ENCODE measurements at regions not wholly inside any gene's neighbourhood (a gene's known extent, or its start where the extent isn't known, plus 50 kb on each side); places are given as distances from the start of the nearest gene placed in this dataset.
A peak's percentile ranks its signal among the peaks of the same experiment; 100 is the strongest.

DNA sequence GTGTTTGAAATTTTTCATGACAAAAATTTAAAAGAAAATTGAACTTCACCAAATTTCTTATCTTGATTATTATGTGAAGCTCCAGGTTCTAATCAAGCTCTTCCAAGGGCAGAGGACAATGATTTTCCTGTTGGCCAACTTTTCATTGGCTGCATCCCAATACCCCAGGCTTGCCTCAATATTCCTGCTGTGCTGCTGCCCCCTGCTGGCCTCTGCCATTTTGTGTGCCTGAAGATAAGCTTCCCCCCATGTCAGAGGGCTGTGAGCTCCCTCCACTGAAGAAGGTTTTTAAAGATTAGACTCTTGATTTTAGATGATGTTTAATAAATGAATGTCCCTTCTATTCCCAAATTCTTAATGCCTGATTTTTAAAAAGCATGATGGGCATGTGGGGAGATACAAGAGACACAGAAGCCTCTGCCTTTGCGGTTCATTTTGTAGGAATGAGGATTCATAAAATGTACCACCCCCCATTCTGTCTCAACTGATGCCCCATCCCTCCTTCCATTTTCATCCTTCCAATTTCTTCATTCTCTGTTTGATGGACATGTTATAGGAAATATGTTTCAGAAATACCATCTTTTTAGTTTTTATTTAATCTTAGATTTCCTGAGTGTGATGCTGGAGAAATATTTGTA is 76.7 kb upstream of the RGS6 start:
- TF ChIP-seq, protein P1, sequence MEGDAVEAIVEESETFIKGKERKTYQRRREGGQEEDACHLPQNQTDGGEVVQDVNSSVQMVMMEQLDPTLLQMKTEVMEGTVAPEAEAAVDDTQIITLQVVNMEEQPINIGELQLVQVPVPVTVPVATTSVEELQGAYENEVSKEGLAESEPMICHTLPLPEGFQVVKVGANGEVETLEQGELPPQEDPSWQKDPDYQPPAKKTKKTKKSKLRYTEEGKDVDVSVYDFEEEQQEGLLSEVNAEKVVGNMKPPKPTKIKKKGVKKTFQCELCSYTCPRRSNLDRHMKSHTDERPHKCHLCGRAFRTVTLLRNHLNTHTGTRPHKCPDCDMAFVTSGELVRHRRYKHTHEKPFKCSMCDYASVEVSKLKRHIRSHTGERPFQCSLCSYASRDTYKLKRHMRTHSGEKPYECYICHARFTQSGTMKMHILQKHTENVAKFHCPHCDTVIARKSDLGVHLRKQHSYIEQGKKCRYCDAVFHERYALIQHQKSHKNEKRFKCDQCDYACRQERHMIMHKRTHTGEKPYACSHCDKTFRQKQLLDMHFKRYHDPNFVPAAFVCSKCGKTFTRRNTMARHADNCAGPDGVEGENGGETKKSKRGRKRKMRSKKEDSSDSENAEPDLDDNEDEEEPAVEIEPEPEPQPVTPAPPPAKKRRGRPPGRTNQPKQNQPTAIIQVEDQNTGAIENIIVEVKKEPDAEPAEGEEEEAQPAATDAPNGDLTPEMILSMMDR (IDR thresholded peaks at IDR 0.05), result no peak
- no peak for TF ChIP-seq POLR2A (IDR thresholded peaks at IDR 0.05)
- peak; percentile 26 to 89 for DNase-seq (ENCODE audit: low spot score in 2 of 2)

DNA sequence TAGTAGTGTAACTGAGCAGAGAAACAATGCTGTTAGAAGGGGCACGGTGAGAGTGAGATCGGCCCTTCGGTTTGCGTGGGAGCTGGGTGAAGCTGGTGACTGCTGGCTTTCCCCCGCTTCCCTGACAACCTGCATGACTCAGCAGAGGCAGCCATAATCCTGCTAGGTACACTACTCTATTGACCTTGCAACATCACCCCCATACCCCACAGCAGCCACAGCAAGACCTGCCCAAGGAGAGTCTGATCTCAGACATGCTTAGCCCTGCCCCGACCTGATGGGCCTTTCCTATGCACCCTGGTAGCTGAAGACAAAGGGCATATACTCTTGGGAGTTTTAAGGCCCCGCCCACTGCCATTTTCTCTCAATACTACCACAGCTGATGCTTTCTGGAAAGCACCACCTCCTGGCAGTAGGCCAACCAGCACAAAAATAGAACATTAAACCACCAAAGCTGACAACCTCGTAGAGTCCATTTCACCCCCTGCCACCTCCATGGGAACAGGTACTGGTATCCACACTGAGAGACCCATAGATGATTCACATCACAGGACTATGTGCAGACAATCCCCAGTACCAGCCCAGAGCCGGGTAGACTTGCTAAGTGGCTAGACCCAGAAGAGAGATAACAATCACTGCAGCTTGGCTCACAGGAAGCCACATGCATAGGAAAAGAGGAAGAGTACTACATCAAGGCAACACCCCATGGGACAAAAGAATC is 75.9 kb upstream of the RGS6 start:
- intact Hi-C loops (cut with DNase I; ENCODE audit: low total_unique reads), result no loop called here
- 71 to 76% methylated on average over 9 of the region's 9 CpGs for WGBS, 2 donors
- no peak overlapping the region for H3K4me3 ChIP-seq (ENCODE audit: low read depth, poor library complexity, severe bottlenecking)
- no peak for DNase-seq (ENCODE audit: low spot score in 2 of 2)
- TF ChIP-seq, protein P1 (IDR thresholded peaks at IDR 0.05), result no peak
- no peak for TF ChIP-seq POLR2A (IDR thresholded peaks at IDR 0.05)

More for the DNA sequence above, 76.7 kb upstream of the RGS6 start:
- H3K4me3 ChIP-seq (ENCODE audit: low read depth, poor library complexity, severe bottlenecking), result no peak overlapping the region
- 96 to 98% methylated on average over 1 of the region's 1 CpG for WGBS, 2 donors
- intact Hi-C loops (cut with DNase I; ENCODE audit: low total_unique reads), result no loop called here

GRCh38 chr14:71863049-71863448 is 69.2 kb upstream of the RGS6 start:
- 74 to 75% methylated on average over 3 of the region's 3 CpGs for WGBS, 2 donors
- no peak for TF ChIP-seq POLR2A (IDR thresholded peaks at IDR 0.05)
- TF ChIP-seq, protein P1 (IDR thresholded peaks at IDR 0.05), result no peak
- H3K4me3 ChIP-seq (ENCODE audit: low read depth, poor library complexity, severe bottlenecking), result no peak overlapping the region
- no peak for DNase-seq (ENCODE audit: low spot score in 2 of 2)
- intact Hi-C loops (cut with DNase I; ENCODE audit: low total_unique reads), result no loop called here

DNA sequence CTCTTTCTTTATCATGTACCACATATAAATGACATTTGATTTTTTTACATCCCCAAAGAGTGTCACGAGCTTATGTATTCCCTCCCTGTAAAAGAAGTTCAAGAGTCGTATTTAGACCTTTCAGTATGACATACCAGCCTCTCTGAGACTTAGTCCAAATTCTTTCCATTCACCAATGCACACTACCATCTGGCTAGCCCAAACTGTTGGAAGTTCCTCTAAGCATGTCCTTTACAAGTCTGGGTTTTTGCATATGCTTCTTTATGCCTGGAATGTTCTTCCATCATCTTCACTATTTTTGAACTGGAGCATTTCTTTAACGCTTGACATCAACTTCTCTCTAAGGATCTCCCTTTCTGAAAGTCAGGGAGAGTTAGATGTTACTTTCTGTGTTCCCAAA is 68.5 kb upstream of the RGS6 start:
- no peak for DNase-seq (ENCODE audit: low spot score in 2 of 2)
- intact Hi-C loops (cut with DNase I; ENCODE audit: low total_unique reads), result no loop called here
- WGBS, 2 donors, result 70 to 72% methylated on average over 3 of the region's 3 CpGs
- no peak overlapping the region for H3K4me3 ChIP-seq (ENCODE audit: low read depth, poor library complexity, severe bottlenecking)
- TF ChIP-seq POLR2A (IDR thresholded peaks at IDR 0.05), result no peak
- TF ChIP-seq, protein P1 (IDR thresholded peaks at IDR 0.05), result no peak

Data from lower leg skin (tissue), 4 donors.